Fibroblast of skin of right biceps (primary cell): ENCODE measurements at regions not wholly inside any gene's neighbourhood (a gene's known extent, or its start where the extent isn't known, plus 50 kb on each side); places are given as distances from the start of the nearest gene placed in this dataset.
"Not testable (repeated sequence)": the region's sequence is repeated elsewhere in the genome, so short reads cannot be mapped to it uniquely, and the experiment has no call there.

ENCODE experiments used
- DNase-seq: peaks from one replicate; pipeline ENCODE4 v3.0.0-alpha.2; 2013

- DNase-seq: peak; percentile 56
Observed at GRCh38 chr5:60487885-60488442, 212.0 kb downstream of the DEPDC1B start.

GRCh38 chr5:60487476-60487875, 212.5 kb downstream of the DEPDC1B start:
- peak; percentile 37 for DNase-seq

- DNase-seq: no peak
Observed at GRCh38 chr5:60485361-60485760, 214.6 kb downstream of the DEPDC1B start.

- peak; percentile 55 for DNase-seq
Observed at GRCh38 chr5:60483050-60483449, 216.9 kb downstream of the DEPDC1B start.

GRCh38 chr5:60482301-60482700, 217.7 kb downstream of the DEPDC1B start:
- DNase-seq: no peak

- no peak for DNase-seq
Observed at GRCh38 chr5:60479542-60479941, 220.4 kb downstream of the DEPDC1B start.

- no peak for DNase-seq
Observed at GRCh38 chr5:60477849-60478248, 222.1 kb downstream of the DEPDC1B start.

- no peak for DNase-seq
Observed at GRCh38 chr5:60473654-60474053, 226.3 kb downstream of the DEPDC1B start.

- DNase-seq: not testable (repeated sequence)
Observed at GRCh38 chr5:60473027-60473426, 226.9 kb downstream of the DEPDC1B start.

- no peak for DNase-seq
Observed at GRCh38 chr5:60470881-60471280, 229.1 kb downstream of the DEPDC1B start.

GRCh38 chr5:60469286-60469685, 230.7 kb downstream of the DEPDC1B start:
- DNase-seq: no peak

GRCh38 chr5:60463179-60463868, 236.6 kb downstream of the DEPDC1B start:
- DNase-seq: peak; percentile 43

- no peak for DNase-seq
Observed at GRCh38 chr5:60458666-60459065, 241.3 kb downstream of the DEPDC1B start.

- DNase-seq: no peak
Observed at GRCh38 chr5:60457233-60457632, 242.7 kb downstream of the DEPDC1B start.

- no peak for DNase-seq
Observed at GRCh38 chr5:60455589-60455988, 244.4 kb downstream of the DEPDC1B start.

GRCh38 chr5:60454277-60454676, 245.7 kb downstream of the DEPDC1B start:
- not testable (repeated sequence) for DNase-seq

GRCh38 chr5:60453186-60453976, 246.6 kb downstream of the DEPDC1B start:
- no peak for DNase-seq

- DNase-seq: no peak
Observed at GRCh38 chr5:60448600-60448999, 251.4 kb downstream of the DEPDC1B start.

GRCh38 chr5:60447488-60447920, 252.5 kb downstream of the DEPDC1B start:
- no peak for DNase-seq

- no peak for DNase-seq
Observed at GRCh38 chr5:60446917-60447316, 253.0 kb downstream of the DEPDC1B start.

- no peak for DNase-seq
Observed at GRCh38 chr5:60445921-60446320, 254.0 kb downstream of the DEPDC1B start.

GRCh38 chr5:60445427-60445826, 254.5 kb downstream of the DEPDC1B start:
- no peak for DNase-seq

GRCh38 chr5:60444661-60445360, 255.2 kb downstream of the DEPDC1B start:
- DNase-seq: no peak
